H9 (cell line): ENCODE measurements at regions not wholly inside any gene's neighbourhood (a gene's known extent, or its start where the extent isn't known, plus 50 kb on each side); places are given as distances from the start of the nearest gene placed in this dataset.

Source experiments
- DNase-seq: peaks from one replicate; pipeline ENCODE4 v3.0.0-alpha.2; 2017
- H2AFZ ChIP-seq: one replicate; pipeline ENCODE4 v1.6.1; 2013; ENCODE audit warnings: mild to moderate bottlenecking, low read length, control low read depth, moderate library complexity
- H2AK5ac ChIP-seq: 2 replicates; pipeline ENCODE4 v1.6.1; 2013; ENCODE audit warnings: low read length, control low read depth, mixed read lengths; ENCODE audit not compliant: insufficient read length
- H2BK120ac ChIP-seq: one replicate; pipeline ENCODE4 v1.6.1; 2013; ENCODE audit warnings: low read depth, mild to moderate bottlenecking, low read length, control low read depth, inconsistent platforms; ENCODE audit not compliant: poor library complexity, severe bottlenecking
- H2BK12ac ChIP-seq: 2 replicates; pipeline ENCODE4 v1.6.1; 2013; ENCODE audit warnings: low read length, control low read depth, mixed read lengths, low read depth; ENCODE audit not compliant: insufficient read length
- H2BK15ac ChIP-seq: 2 replicates; pipeline ENCODE4 v1.6.1; 2013; ENCODE audit warnings: low read depth, low read length, control low read depth
- H2BK20ac ChIP-seq: one replicate; pipeline ENCODE4 v1.6.1; 2013; ENCODE audit warnings: low read depth, mild to moderate bottlenecking, low read length, control low read depth, inconsistent platforms; ENCODE audit not compliant: poor library complexity, severe bottlenecking
- H2BK5ac ChIP-seq: 2 replicates; pipeline ENCODE4 v1.6.1; 2013; ENCODE audit warnings: low read length, control low read depth, mixed read lengths; ENCODE audit not compliant: insufficient read length
- H3K14ac ChIP-seq: 2 replicates; pipeline ENCODE4 v1.6.1; 2013; ENCODE audit warnings: low read length, control low read depth; ENCODE audit not compliant: insufficient read depth
- H3K18ac ChIP-seq: 2 replicates; pipeline ENCODE4 v1.6.1; 2013; ENCODE audit warnings: low read depth, mild to moderate bottlenecking, mixed read lengths, low read length, control low read depth; ENCODE audit not compliant: insufficient read length
- H3K23ac ChIP-seq: 2 replicates; pipeline ENCODE4 v1.6.1; 2013; ENCODE audit warnings: low read length, control low read depth, mixed read lengths, low read depth; ENCODE audit not compliant: insufficient read length
- H3K23me2 ChIP-seq: 2 replicates; pipeline ENCODE4 v1.6.1; 2013; ENCODE audit warnings: low read depth, mild to moderate bottlenecking, mixed read lengths, low read length, control low read depth; ENCODE audit not compliant: insufficient read length, poor library complexity, severe bottlenecking
- H3K27ac ChIP-seq: 2 replicates; pipeline ENCODE4 v1.5.1; 2013; ENCODE audit warnings: low read length, control low read depth, mixed read lengths, low read depth; ENCODE audit not compliant: insufficient read length
- H3K27me3 ChIP-seq: 2 replicates; pipeline ENCODE4 v1.6.1; 2013; ENCODE audit warnings: low read length, control low read depth, inconsistent platforms; ENCODE audit not compliant: insufficient read depth
- H3K4ac ChIP-seq: 2 replicates; pipeline ENCODE4 v1.6.1; 2013; ENCODE audit warnings: low read depth, mild to moderate bottlenecking, control low read depth, inconsistent platforms, low read length, moderate library complexity
- H3K4me1 ChIP-seq: 2 replicates; pipeline ENCODE4 v1.6.1; 2013; ENCODE audit warnings: low read length, control low read depth, inconsistent platforms; ENCODE audit not compliant: insufficient read depth
- H3K4me2 ChIP-seq: 2 replicates; pipeline ENCODE4 v1.6.1; 2013; ENCODE audit warnings: low read length, control low read depth, mixed read lengths; ENCODE audit not compliant: insufficient read length, insufficient read depth
- H3K56ac ChIP-seq: 2 replicates; pipeline ENCODE4 v1.6.1; 2013; ENCODE audit warnings: low read depth, mild to moderate bottlenecking, mixed read lengths, low read length, control low read depth; ENCODE audit not compliant: insufficient read length
- H3K79me1 ChIP-seq: 2 replicates; pipeline ENCODE4 v1.6.1; 2013; ENCODE audit warnings: low read depth, mild to moderate bottlenecking, moderate library complexity, low read length, control low read depth, inconsistent platforms; ENCODE audit not compliant: insufficient read depth, poor library complexity, severe bottlenecking
- H3K79me2 ChIP-seq: 2 replicates; pipeline ENCODE4 v1.6.1; 2013; ENCODE audit warnings: low read length, control low read depth, inconsistent platforms; ENCODE audit not compliant: insufficient read depth
- H3K9ac ChIP-seq: 2 replicates; pipeline ENCODE4 v1.6.1; 2013; ENCODE audit warnings: low read length, control low read depth, mixed read lengths; ENCODE audit not compliant: insufficient read length; ENCODE audit errors: extremely low read depth
- H3K9me3 ChIP-seq: one replicate; pipeline ENCODE4 v1.6.1; 2013; ENCODE audit warnings: low read depth, low read length, inconsistent platforms; ENCODE audit not compliant: control insufficient read depth
- H3T11ph ChIP-seq: one replicate; pipeline ENCODE4 v1.6.1; 2013; ENCODE audit warnings: mild to moderate bottlenecking, low read length, control low read depth, inconsistent platforms
- H4K20me1 ChIP-seq: one replicate; pipeline ENCODE4 v1.6.1; 2013; ENCODE audit not compliant: control insufficient read depth, insufficient read length, insufficient read depth
- H4K5ac ChIP-seq: 2 replicates; pipeline ENCODE4 v1.6.1; 2013; ENCODE audit warnings: low read depth, mild to moderate bottlenecking, mixed read lengths, low read length, control low read depth; ENCODE audit not compliant: insufficient read length
- H4K8ac ChIP-seq: replicated peaks from 2 replicates; pipeline ENCODE4 v1.6.1; 2013; ENCODE audit warnings: low read length, control low read depth, mixed read lengths, low read depth; ENCODE audit not compliant: insufficient read length
- H4K91ac ChIP-seq: 2 replicates; pipeline ENCODE4 v1.6.1; 2013; ENCODE audit warnings: low read depth, mild to moderate bottlenecking, moderate library complexity, mixed read lengths, low read length, control low read depth; ENCODE audit not compliant: insufficient read length
- H3K27ac Mint-ChIP-seq, 3 experiments: 2 replicates in 2 of 3; 3 replicates in 1 of 3; pipeline ENCODE4 v1.8.0; 2020 to 2021; ENCODE audit warnings: mixed read lengths in 3 of 3, mild to moderate bottlenecking in 1 of 3, moderate library complexity in 1 of 3
- H3K27me3 Mint-ChIP-seq: 2 replicates; pipeline ENCODE4 v1.8.0; 2021; ENCODE audit warnings: low read depth, mild to moderate bottlenecking, moderate library complexity, mixed read lengths
- H3K36me3 Mint-ChIP-seq, 3 experiments: 2 replicates in 2 of 3; 3 replicates in 1 of 3; pipeline ENCODE4 v1.8.0; 2020 to 2021; ENCODE audit warnings: low read depth in 3 of 3, mixed read lengths in 3 of 3; ENCODE audit not compliant: insufficient read depth in 1 of 3
- H3K4me1 Mint-ChIP-seq, 2 experiments: 2 replicates each; pipeline ENCODE4 v1.8.0; 2020; ENCODE audit warnings: mixed read lengths in 2 of 2
- H3K4me3 Mint-ChIP-seq, 2 experiments: 2 replicates in 1 of 2; 3 replicates in 1 of 2; pipeline ENCODE4 v1.8.0; 2020 to 2021; ENCODE audit warnings: mild to moderate bottlenecking in 2 of 2, mixed read lengths in 2 of 2, moderate library complexity in 1 of 2
- H3K9me3 Mint-ChIP-seq, 2 experiments: 2 replicates in 1 of 2; 3 replicates in 1 of 2; pipeline ENCODE4 v1.8.0; 2020; ENCODE audit warnings: mild to moderate bottlenecking in 2 of 2, mixed read lengths in 2 of 2, moderate library complexity in 1 of 2
- WGBS: extraction: QIAGEN DNeasy Blood & Tissue Kit; methylation state at CpG from one replicate; pipeline ENCODE4 v1.1.7; 2013; ENCODE audit warnings: missing lambda C conversion rate, low lambda C conversion rate, mixed read lengths; ENCODE audit not compliant: insufficient read length; ENCODE audit errors: extremely low coverage; 5-methylcytosine and 5-hydroxymethylcytosine counted together
- TF ChIP-seq, protein P1 (sequence below): fragments of 200-600 bp; sonication (generic); conservative IDR thresholded peaks from 3 replicates; pipeline ENCODE4 v1.8.0; 2021; ENCODE audit warnings: antibody characterized with exemption, mild to moderate bottlenecking

DNA sequence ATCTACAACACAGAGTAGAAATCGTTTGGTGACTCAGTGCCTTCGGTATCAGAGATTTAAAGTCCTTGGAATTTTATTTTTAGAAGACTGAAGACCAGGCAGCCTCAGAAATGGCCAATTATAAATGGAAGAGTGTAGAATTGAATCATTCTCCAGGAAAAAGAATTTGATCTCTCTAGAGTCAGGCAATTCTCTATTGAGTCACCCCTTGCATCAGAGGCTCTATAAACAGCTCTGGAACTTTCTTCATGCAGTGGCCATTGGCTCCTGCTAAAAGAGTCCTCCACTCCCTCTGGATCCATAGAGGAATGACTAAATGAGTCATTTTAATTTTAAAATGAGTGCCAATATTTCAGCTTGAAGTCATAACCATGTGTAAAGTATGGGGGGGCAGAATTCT lies 816.2 kb downstream of the TDRD15 start:
- Mint-ChIP-seq H3K27me3 (no peaks in the 10 kb centered on the region), H3K4me1 (no peaks in the 10 kb centered on the region), H3K4me3 (no peak overlapping the region), H3K27ac (no peak overlapping the region), H3K9me3 (no peaks in the 10 kb centered on the region), H3K36me3 (no peaks in the 10 kb centered on the region)
- Histone ChIP-seq H3K79me2 (no peaks in the 10 kb centered on the region), H3K4ac (no peak overlapping the region), H3K79me1 (no peaks in the 10 kb centered on the region), H2BK120ac (no peak overlapping the region), H2AK5ac (no peak overlapping the region), H4K20me1 (no peaks in the 10 kb centered on the region), H3K23me2 (no peaks in the 10 kb centered on the region), H4K8ac (no peak overlapping the region), H3T11ph (no peak overlapping the region), H3K23ac (no peak overlapping the region), H3K56ac (no peak overlapping the region), H3K4me2 (no peak overlapping the region), H3K9ac (no peak overlapping the region), H4K5ac (no peak overlapping the region), H3K14ac (no peak overlapping the region), H2AFZ (no peak overlapping the region), H2BK12ac (no peak overlapping the region), H4K91ac (no peak overlapping the region), H3K27me3 (no peaks in the 10 kb centered on the region), H2BK20ac (no peak overlapping the region), H3K27ac (no peak overlapping the region), H2BK15ac (no peak overlapping the region), H3K9me3 (no peaks in the 10 kb centered on the region), H3K18ac (no peak overlapping the region), H2BK5ac (no peak overlapping the region), H3K4me1 (no peaks in the 10 kb centered on the region)
- no peak for DNase-seq
- no CpG with 5 or more reads among the region's 2 CpGs for WGBS
- TF ChIP-seq, protein P1, sequence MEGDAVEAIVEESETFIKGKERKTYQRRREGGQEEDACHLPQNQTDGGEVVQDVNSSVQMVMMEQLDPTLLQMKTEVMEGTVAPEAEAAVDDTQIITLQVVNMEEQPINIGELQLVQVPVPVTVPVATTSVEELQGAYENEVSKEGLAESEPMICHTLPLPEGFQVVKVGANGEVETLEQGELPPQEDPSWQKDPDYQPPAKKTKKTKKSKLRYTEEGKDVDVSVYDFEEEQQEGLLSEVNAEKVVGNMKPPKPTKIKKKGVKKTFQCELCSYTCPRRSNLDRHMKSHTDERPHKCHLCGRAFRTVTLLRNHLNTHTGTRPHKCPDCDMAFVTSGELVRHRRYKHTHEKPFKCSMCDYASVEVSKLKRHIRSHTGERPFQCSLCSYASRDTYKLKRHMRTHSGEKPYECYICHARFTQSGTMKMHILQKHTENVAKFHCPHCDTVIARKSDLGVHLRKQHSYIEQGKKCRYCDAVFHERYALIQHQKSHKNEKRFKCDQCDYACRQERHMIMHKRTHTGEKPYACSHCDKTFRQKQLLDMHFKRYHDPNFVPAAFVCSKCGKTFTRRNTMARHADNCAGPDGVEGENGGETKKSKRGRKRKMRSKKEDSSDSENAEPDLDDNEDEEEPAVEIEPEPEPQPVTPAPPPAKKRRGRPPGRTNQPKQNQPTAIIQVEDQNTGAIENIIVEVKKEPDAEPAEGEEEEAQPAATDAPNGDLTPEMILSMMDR, result no peak
